A673 (cell line): ENCODE measurements at regions not wholly inside any gene's neighbourhood (a gene's known extent, or its start where the extent isn't known, plus 50 kb on each side); places are given as distances from the start of the nearest gene placed in this dataset.
"Not testable (repeated sequence)": the region's sequence is repeated elsewhere in the genome, so short reads cannot be mapped to it uniquely, and the experiment has no call there.

ENCODE experiments used
- BruUV-seq: library from RNA; stranded (reverse); fragments of 400-500 nt; replicated peaks from 2 replicates; lab custom pipeline; 2021; lab: Mats Ljungman, UMichigan
- CTCF ChIA-PET: fragments of 300-600 bp; sonication (Branson Sonifier 250); formaldehyde crosslinking; loops from one replicate; lab custom pipeline; 2022; ENCODE audit warnings: antibody characterized with exemption; lab: Charles Lee
- POLR2A ChIA-PET: fragments of 300-600 bp; sonication (Branson Sonifier 250); formaldehyde crosslinking; loops from one replicate; lab custom pipeline; 2022; ENCODE audit warnings: antibody characterized with exemption; ENCODE audit not compliant: low non-redundant PET; lab: Charles Lee
- DNase-seq: peaks from one replicate; pipeline ENCODE4 v3.0.0-alpha.2; 2015; ENCODE audit warnings: low spot score
- H3K27ac ChIP-seq: fragments of 200-600 bp; sonication (generic); 2 replicates; pipeline ENCODE4 v1.5.1; 2016; ENCODE audit warnings: mixed run types, low read depth, mild to moderate bottlenecking, mixed read lengths, antibody characterized with exemption, low read length; ENCODE audit not compliant: poor library complexity, severe bottlenecking
- H3K27me3 ChIP-seq: fragments of 200-600 bp; sonication (generic); replicated peaks from 2 replicates; pipeline ENCODE4 v1.6.1; 2017; ENCODE audit warnings: mixed run types, low read depth, mild to moderate bottlenecking, mixed read lengths, antibody characterized with exemption, low read length; ENCODE audit not compliant: insufficient read depth, poor library complexity
- H3K36me3 ChIP-seq: fragments of 200-600 bp; sonication (generic); 2 replicates; pipeline ENCODE4 v1.6.1; 2016; ENCODE audit warnings: mixed run types, mild to moderate bottlenecking, mixed read lengths, antibody characterized with exemption, low read length; ENCODE audit not compliant: insufficient read depth, poor library complexity, severe bottlenecking
- H3K4me1 ChIP-seq: fragments of 200-600 bp; sonication (generic); 2 replicates; pipeline ENCODE4 v1.6.1; 2017; ENCODE audit warnings: mixed run types, mild to moderate bottlenecking, mixed read lengths, antibody characterized with exemption, low read length; ENCODE audit not compliant: insufficient read depth, poor library complexity, severe bottlenecking
- H3K4me3 ChIP-seq: fragments of 200-600 bp; sonication (generic); 2 replicates; pipeline ENCODE4 v1.5.1; 2016; ENCODE audit warnings: low read depth, mixed run types, mild to moderate bottlenecking, mixed read lengths, low read length; ENCODE audit not compliant: poor library complexity, severe bottlenecking
- H3K9me3 ChIP-seq: fragments of 200-600 bp; sonication (generic); 2 replicates; pipeline ENCODE4 v1.6.1; 2016; ENCODE audit warnings: mixed run types, low read depth, mild to moderate bottlenecking, mixed read lengths, antibody characterized with exemption, low read length; ENCODE audit not compliant: poor library complexity, severe bottlenecking
- EZH2 ChIP-seq: fragments of 200-600 bp; sonication (generic); IDR thresholded peaks from 2 replicates; pipeline ENCODE4 v1.6.1; 2017; ENCODE audit warnings: borderline replicate concordance, low read depth, mild to moderate bottlenecking, mixed read lengths, antibody characterized with exemption, low read length; ENCODE audit not compliant: poor library complexity, severe bottlenecking
- intact Hi-C: fragments of 100-400 bp; cut with micrococcal nuclease; formaldehyde crosslinking; loops from one replicate; pipeline ENCODE4 v1.10.0; 2022; ENCODE audit not compliant: unreplicated experiment
- TF ChIP-seq, protein P1 (sequence below): fragments of 300-800, 200-600 bp; sonication (generic); conservative IDR thresholded peaks from 2 replicates; pipeline ENCODE4 v1.5.1; 2017; ENCODE audit warnings: low read depth, mild to moderate bottlenecking, antibody characterized with exemption, low read length, moderate library complexity, mixed read lengths

DNA sequence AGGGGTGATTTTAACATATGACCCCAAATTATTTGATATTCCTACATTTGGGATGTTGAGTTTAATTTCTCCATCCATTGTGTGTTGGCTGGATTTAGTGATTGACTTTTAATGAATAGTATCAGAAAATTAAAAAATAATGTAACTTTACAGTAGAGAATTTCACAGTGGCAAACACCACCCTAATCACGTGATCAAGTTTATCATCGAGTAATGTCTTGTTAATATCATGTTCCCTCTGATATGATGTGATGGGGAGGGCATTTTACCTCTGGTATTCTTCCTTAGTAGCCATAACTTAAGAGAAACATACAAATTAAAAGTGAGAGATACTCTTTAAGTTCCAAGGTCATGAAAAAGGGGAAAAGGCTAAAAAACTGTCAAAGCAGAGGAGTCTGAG lies 602.0 kb upstream of the CELF4 start:
- no TSS peak for BruUV-seq
- no peak for DNase-seq

DNA sequence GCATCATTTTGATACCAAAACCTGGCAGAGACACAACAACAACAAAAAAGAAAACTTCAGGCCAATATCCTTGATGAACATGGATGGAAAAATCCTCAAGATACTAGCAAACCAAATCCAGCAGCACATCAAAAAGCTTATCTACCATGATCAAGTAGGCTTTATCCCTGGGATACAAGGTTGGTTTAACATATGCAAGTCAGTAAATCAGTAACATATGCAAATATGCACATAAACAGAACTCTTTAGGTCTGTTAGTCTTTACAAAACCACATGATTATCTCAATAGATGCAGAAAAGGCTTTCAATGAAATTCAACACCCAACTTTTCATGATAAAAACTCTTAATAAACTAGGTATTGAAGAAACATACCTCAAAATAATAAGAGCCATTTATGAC lies 587.5 kb upstream of the CELF4 start:
- POLR2A ChIA-PET, H3K4me1 ChIP-seq, H3K4me3 ChIP-seq, intact Hi-C loops, H3K36me3 ChIP-seq, BruUV-seq, DNase-seq, H3K27me3 ChIP-seq, CTCF ChIA-PET, H3K27ac ChIP-seq: not testable (repeated sequence)
- H3K9me3 ChIP-seq, result peaks cover 11% of the 10 kb centered on the region

More for the DNA sequence above, 602.0 kb upstream of the CELF4 start:
- H3K27ac ChIP-seq, result no peak overlapping the region
- no peaks in the 10 kb centered on the region for H3K36me3 ChIP-seq
- no peaks in the 10 kb centered on the region for H3K27me3 ChIP-seq
- H3K4me3 ChIP-seq, result no peak overlapping the region
- intact Hi-C loops, result no loop called here
- H3K4me1 ChIP-seq, result no peaks in the 10 kb centered on the region
- H3K9me3 ChIP-seq, result no peaks in the 10 kb centered on the region
- POLR2A ChIA-PET, result no interaction called here
- TF ChIP-seq, protein P1, sequence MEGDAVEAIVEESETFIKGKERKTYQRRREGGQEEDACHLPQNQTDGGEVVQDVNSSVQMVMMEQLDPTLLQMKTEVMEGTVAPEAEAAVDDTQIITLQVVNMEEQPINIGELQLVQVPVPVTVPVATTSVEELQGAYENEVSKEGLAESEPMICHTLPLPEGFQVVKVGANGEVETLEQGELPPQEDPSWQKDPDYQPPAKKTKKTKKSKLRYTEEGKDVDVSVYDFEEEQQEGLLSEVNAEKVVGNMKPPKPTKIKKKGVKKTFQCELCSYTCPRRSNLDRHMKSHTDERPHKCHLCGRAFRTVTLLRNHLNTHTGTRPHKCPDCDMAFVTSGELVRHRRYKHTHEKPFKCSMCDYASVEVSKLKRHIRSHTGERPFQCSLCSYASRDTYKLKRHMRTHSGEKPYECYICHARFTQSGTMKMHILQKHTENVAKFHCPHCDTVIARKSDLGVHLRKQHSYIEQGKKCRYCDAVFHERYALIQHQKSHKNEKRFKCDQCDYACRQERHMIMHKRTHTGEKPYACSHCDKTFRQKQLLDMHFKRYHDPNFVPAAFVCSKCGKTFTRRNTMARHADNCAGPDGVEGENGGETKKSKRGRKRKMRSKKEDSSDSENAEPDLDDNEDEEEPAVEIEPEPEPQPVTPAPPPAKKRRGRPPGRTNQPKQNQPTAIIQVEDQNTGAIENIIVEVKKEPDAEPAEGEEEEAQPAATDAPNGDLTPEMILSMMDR, result no peak
- TF ChIP-seq EZH2, result no peak
- CTCF ChIA-PET, result no interaction called here

DNA sequence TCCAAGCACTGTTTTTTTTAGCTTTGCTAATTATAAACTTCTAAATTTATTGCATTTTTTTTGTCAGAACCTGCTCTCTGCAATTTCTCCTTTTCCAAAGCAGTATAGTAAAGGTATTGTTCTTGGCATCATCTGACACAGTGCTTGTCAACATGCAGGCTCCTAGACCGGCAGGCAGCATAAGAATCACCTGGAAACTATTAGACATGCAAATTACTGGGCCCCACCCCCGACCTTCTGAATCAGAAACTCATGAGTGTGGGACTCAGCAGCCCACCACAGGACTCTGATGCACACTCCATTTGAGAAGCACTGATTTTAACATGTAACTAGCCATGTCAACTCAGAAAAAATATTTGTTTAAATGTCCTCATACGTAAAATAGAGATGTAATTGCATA lies 551.1 kb upstream of the CELF4 start:
- no peak for TF ChIP-seq EZH2
- TF ChIP-seq, protein P1, result no peak
- no peak for DNase-seq
- Histone ChIP-seq H3K27ac (no peak overlapping the region), H3K9me3 (no peaks in the 10 kb centered on the region), H3K4me1 (no peaks in the 10 kb centered on the region), H3K4me3 (no peak overlapping the region), H3K36me3 (no peaks in the 10 kb centered on the region), H3K27me3 (no peaks in the 10 kb centered on the region)
- no TSS peak for BruUV-seq
- intact Hi-C loops, result no loop called here
- POLR2A ChIA-PET, result no interaction called here
- CTCF ChIA-PET, result no interaction called here

DNA sequence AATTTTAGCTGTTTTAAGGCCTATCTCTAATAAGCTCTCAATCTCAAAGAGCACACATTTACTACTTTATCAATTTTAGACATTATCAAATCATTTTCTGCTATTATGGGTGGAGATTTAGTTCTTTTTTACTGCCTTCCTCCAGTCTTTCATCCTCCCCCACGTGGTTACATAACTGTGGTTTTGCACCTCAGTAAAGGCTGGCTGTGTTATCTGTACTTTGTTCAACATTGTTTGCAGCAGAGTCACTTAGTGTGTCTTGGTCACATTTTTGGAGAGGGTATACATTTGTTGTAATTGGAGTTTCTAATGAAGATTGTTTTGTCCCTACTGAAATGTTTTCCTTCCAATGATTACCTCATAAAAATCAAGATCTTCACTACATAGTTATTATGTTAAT lies 549.6 kb upstream of the CELF4 start:
- CTCF ChIA-PET, result no interaction called here
- intact Hi-C loops, result no loop called here
- POLR2A ChIA-PET, result no interaction called here

More for the DNA sequence above, 549.6 kb upstream of the CELF4 start:
- Histone ChIP-seq H3K9me3 (no peaks in the 10 kb centered on the region), H3K27me3 (no peaks in the 10 kb centered on the region), H3K4me1 (no peaks in the 10 kb centered on the region), H3K27ac (no peak overlapping the region), H3K4me3 (no peak overlapping the region), H3K36me3 (no peaks in the 10 kb centered on the region)
- no peak for DNase-seq
- BruUV-seq, result no TSS peak
- TF ChIP-seq EZH2, result no peak
- TF ChIP-seq, protein P1, result no peak
